Chondrocyte (in vitro differentiated cells): ENCODE measurements at regions not wholly inside any gene's neighbourhood (a gene's known extent, or its start where the extent isn't known, plus 50 kb on each side); places are given as distances from the start of the nearest gene placed in this dataset.

ENCODE experiments used
- DNase-seq: peaks from one replicate; pipeline ENCODE4 v3.0.0; 2021; ENCODE audit warnings: mixed read lengths, low spot score
- H3K27ac Mint-ChIP-seq: one replicate; pipeline ENCODE4 v1.8.0; 2021; ENCODE audit warnings: mild to moderate bottlenecking, moderate library complexity, mixed read lengths; ENCODE audit not compliant: unreplicated experiment
- H3K27me3 Mint-ChIP-seq: 2 replicates; pipeline ENCODE4 v1.8.0; 2021; ENCODE audit warnings: low read depth, mixed read lengths
- H3K36me3 Mint-ChIP-seq: 2 replicates; pipeline ENCODE4 v1.8.0; 2021; ENCODE audit warnings: low read depth, mixed read lengths
- H3K4me1 Mint-ChIP-seq: 2 replicates; pipeline ENCODE4 v1.8.0; 2021; ENCODE audit warnings: low read depth, mild to moderate bottlenecking, mixed read lengths
- H3K4me3 Mint-ChIP-seq: one replicate; pipeline ENCODE4 v1.8.0; 2021; ENCODE audit warnings: mild to moderate bottlenecking, moderate library complexity, mixed read lengths; ENCODE audit not compliant: unreplicated experiment
- H3K9me3 Mint-ChIP-seq: 2 replicates; pipeline ENCODE4 v1.8.0; 2021; ENCODE audit warnings: low read depth, mixed read lengths
- TF ChIP-seq, protein P1 (sequence below): fragments of 200-600 bp; sonication (generic); IDR thresholded peaks from 2 replicates; pipeline ENCODE4 v1.5.0; 2021; ENCODE audit warnings: antibody characterized with exemption, mild to moderate bottlenecking, moderate library complexity

DNA sequence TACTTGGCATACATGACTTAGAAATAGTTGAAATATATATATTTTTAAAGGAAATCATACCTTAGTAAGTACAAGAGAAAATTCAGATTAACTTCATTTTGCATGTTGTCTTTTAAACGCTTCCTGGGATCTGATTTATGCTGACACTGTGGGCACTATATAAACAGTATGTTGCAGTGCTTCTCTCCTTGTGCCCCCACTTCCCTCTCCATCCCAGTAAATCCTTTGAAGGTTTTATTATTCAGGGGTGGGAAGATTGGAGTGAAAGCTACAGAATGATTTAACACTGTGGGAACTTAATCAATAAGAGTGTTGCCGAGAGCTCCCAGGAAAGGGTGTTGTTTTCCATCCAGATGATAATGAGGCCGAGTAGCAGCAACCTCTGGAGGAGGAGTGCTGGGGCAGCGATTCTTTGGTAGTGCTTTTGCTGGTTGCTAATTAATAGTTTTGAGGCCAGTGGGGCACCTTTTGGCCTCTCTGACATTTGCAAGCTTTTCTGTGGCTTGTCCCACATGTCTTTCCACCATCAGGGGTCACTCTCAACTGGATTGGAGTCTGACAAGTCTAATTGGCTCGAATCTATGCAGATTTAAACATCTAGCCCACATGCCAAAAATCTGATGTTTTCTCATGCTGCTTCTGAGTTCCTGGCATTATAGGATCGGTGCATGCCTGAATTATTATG is 183.0 kb upstream of the MMS22L start:
- Mint-ChIP-seq H3K4me1 (no peaks in the 10 kb centered on the region), H3K27me3 (peaks cover 13% of the 10 kb centered on the region), H3K9me3 (no peaks in the 10 kb centered on the region), H3K27ac (no peak overlapping the region), H3K36me3 (no peaks in the 10 kb centered on the region), H3K4me3 (no peak overlapping the region)
- no peak for DNase-seq
- TF ChIP-seq, protein P1, sequence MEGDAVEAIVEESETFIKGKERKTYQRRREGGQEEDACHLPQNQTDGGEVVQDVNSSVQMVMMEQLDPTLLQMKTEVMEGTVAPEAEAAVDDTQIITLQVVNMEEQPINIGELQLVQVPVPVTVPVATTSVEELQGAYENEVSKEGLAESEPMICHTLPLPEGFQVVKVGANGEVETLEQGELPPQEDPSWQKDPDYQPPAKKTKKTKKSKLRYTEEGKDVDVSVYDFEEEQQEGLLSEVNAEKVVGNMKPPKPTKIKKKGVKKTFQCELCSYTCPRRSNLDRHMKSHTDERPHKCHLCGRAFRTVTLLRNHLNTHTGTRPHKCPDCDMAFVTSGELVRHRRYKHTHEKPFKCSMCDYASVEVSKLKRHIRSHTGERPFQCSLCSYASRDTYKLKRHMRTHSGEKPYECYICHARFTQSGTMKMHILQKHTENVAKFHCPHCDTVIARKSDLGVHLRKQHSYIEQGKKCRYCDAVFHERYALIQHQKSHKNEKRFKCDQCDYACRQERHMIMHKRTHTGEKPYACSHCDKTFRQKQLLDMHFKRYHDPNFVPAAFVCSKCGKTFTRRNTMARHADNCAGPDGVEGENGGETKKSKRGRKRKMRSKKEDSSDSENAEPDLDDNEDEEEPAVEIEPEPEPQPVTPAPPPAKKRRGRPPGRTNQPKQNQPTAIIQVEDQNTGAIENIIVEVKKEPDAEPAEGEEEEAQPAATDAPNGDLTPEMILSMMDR, result no peak

DNA sequence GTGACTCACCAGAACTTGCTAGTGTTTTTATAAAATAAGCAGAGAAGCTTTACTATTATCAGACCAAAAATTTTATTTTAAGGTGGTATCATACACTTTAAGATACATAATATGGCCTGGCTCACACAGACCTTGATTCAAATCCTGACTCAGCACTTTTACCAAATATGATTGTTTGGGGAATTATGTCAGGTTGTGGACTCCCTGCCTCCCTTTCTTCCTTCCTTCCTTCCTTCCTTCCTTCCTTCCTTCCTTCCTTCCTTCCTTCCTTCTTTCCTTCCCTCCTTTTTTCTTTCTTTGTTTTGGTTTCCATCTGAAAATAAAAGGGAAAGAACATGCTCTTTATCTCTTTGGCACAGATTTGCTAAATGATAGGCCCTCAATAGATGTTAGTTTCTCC is 186.0 kb upstream of the MMS22L start:
- no peaks in the 10 kb centered on the region for H3K4me1 Mint-ChIP-seq
- H3K4me3 Mint-ChIP-seq, result no peak overlapping the region
- H3K9me3 Mint-ChIP-seq, result no peaks in the 10 kb centered on the region
- H3K27me3 Mint-ChIP-seq, result peaks cover 22% of the 10 kb centered on the region
- TF ChIP-seq, protein P1, result no peak
- DNase-seq, result no peak
- H3K36me3 Mint-ChIP-seq, result no peaks in the 10 kb centered on the region
- no peak overlapping the region for H3K27ac Mint-ChIP-seq

DNA sequence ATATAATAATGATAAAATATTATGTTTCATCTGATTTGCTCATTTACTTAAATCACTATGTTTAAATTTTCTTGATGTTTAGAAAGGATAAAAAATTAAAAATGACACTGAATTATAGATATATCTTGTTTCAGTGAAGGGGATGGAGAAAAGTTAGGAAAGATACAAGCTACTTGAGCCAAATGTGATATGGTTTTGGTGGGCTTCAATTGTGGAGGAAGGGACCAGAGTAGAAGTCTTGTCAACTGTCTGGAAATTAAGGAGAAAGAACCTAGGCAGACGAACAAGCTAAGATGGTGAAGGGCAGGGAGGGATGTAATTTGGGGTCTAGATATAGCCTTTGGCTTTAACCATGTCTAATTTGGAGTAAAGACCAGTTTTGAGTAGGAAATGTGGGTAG is 186.4 kb upstream of the MMS22L start:
- H3K36me3 Mint-ChIP-seq, result no peaks in the 10 kb centered on the region
- DNase-seq, result no peak
- H3K4me1 Mint-ChIP-seq, result no peaks in the 10 kb centered on the region
- TF ChIP-seq, protein P1, result no peak
- peaks cover 22% of the 10 kb centered on the region for H3K27me3 Mint-ChIP-seq
- H3K9me3 Mint-ChIP-seq, result no peaks in the 10 kb centered on the region
- no peak overlapping the region for H3K27ac Mint-ChIP-seq
- no peak overlapping the region for H3K4me3 Mint-ChIP-seq

DNA sequence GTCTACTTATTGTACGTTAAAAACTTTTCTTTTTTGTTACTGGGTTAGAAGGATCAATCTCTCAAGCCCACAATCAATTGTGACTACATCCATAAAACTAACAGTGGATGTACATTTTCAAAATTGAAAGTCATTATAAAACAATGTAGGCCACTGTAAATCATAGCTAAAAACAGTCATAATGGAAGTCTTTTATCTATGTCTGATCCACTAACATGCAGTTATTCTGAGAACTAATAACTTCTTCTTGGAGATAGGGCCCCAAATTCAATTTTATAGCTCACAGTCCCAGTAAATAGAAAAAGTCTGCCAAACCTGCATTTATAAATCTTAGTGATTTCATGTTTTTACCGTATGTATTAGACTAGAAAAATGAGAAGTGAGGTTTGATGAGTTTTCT is 187.3 kb upstream of the MMS22L start:
- DNase-seq, result no peak
- Mint-ChIP-seq H3K4me3 (no peak overlapping the region), H3K4me1 (no peaks in the 10 kb centered on the region), H3K27ac (no peak overlapping the region), H3K9me3 (no peaks in the 10 kb centered on the region), H3K27me3 (peaks cover 22% of the 10 kb centered on the region), H3K36me3 (no peaks in the 10 kb centered on the region)
- TF ChIP-seq, protein P1, result no peak

DNA sequence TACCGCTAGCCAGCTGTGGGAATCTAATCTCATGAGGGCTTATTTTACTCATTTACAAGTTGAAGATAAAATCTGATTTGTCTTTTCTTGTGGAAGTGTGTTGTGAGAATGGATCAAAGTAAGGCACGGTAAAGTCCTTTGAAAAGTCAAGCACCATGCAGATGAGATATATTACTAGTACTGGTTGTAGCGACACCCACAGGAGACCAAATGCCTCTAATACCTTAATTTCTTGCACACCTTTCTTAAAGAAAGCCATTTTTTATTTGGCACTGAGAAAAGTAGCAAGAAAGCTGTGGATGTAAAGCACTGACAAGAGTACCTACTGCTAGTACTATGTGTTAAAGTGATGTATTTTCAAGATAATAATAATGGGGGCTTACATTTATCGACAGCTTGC is 191.0 kb upstream of the MMS22L start:
- H3K4me3 Mint-ChIP-seq, result no peak overlapping the region

More for the DNA sequence above, 191.0 kb upstream of the MMS22L start:
- Mint-ChIP-seq H3K27ac (no peak overlapping the region), H3K9me3 (peaks cover 5% of the 10 kb centered on the region), H3K4me1 (no peaks in the 10 kb centered on the region), H3K27me3 (peaks cover 20% of the 10 kb centered on the region), H3K36me3 (no peaks in the 10 kb centered on the region)
- no peak for DNase-seq
- TF ChIP-seq, protein P1, result no peak
